ENCODE measurements at regions not wholly inside any gene's neighbourhood (a gene's known extent, or its start where the extent isn't known, plus 50 kb on each side); places are given as distances from the start of the nearest gene placed in this dataset.

- Mint-ChIP-seq H3K4me3 (no peak overlapping the region), H3K4me1 (no peaks in the 10 kb centered on the region), H3K27me3 (peaks cover 13 to 26% of the 10 kb centered on the region in 2 donors), H3K27ac (no peak overlapping the region), H3K36me3 (no peaks in the 10 kb centered on the region), H3K9me3 (peaks cover 1 to 5% (median 2%) of the 10 kb centered on the region in 3 donors)
- Histone ChIP-seq H3K4me3 (ENCODE audit: control insufficient read depth in 1 of 2, extremely low read depth in 1 of 2, low read length in 1 of 2) (no peak overlapping the region), H3K27ac (ENCODE audit: low read length) (no peak overlapping the region), H3K27me3 (replicated peaks in 1 of 2; ENCODE audit: control insufficient read depth in 2 of 2, extremely low read depth in 1 of 2, insufficient read depth in 2 of 2, low read length in 1 of 2) (peaks cover 0 to 12% of the 10 kb centered on the region in 2 experiments), H3K36me3 (ENCODE audit: control insufficient read depth in 2 of 2, extremely low read depth in 1 of 2, insufficient read depth in 1 of 2, low read length in 1 of 2) (no peaks in the 10 kb centered on the region), H3K4me1 (ENCODE audit: control insufficient read depth in 1 of 2, extremely low read depth in 1 of 2, insufficient read depth in 2 of 2, low read length in 2 of 2) (no peaks in the 10 kb centered on the region), H3K9me3 (no peaks in the 10 kb centered on the region)
- WGBS (ENCODE audit: insufficient coverage), result 91% methylated on average over 3 of the region's 3 CpGs
- ChIA-PET POLR2A (no interaction called here), CTCF (no interaction called here)
- ATAC-seq (replicated peaks in 1 of 4) (no peak), DNase-seq (no peak)
These were observed 129.3 kb upstream of the SYNCRIP start for GRCh38 chr6:85771925-85772430.

GRCh38 chr6:85771455-85771854, 128.8 kb upstream of the SYNCRIP start:
- WGBS (ENCODE audit: insufficient coverage), result 38% methylated on average over 1 of the region's 2 CpGs
- POLR2A ChIA-PET, result no interaction called here
- H3K27ac Mint-ChIP-seq, result no peak overlapping the region
- H3K27me3 Mint-ChIP-seq, result peaks cover 13 to 24% of the 10 kb centered on the region in 2 donors
- no peaks in the 10 kb centered on the region for H3K36me3 Mint-ChIP-seq
- DNase-seq (no peak), ATAC-seq (replicated peaks in 1 of 4) (no peak)
- no peak overlapping the region for H3K27ac ChIP-seq (ENCODE audit: low read length)
- H3K4me3 Mint-ChIP-seq, result no peak overlapping the region
- no peak overlapping the region for H3K4me3 ChIP-seq (ENCODE audit: control insufficient read depth in 1 of 2, extremely low read depth in 1 of 2, low read length in 1 of 2)
- CTCF ChIA-PET, result no interaction called here
- no peaks in the 10 kb centered on the region for H3K4me1 ChIP-seq (ENCODE audit: control insufficient read depth in 1 of 2, extremely low read depth in 1 of 2, insufficient read depth in 2 of 2, low read length in 2 of 2)
- peaks cover 0 to 12% of the 10 kb centered on the region in 2 experiments for H3K27me3 ChIP-seq (replicated peaks in 1 of 2; ENCODE audit: control insufficient read depth in 2 of 2, extremely low read depth in 1 of 2, insufficient read depth in 2 of 2, low read length in 1 of 2)
- H3K9me3 Mint-ChIP-seq, result peaks cover 0 to 2% (median 0%) of the 10 kb centered on the region in 3 donors
- H3K9me3 ChIP-seq, result no peaks in the 10 kb centered on the region
- H3K4me1 Mint-ChIP-seq, result no peaks in the 10 kb centered on the region
- H3K36me3 ChIP-seq (ENCODE audit: control insufficient read depth in 2 of 2, extremely low read depth in 1 of 2, insufficient read depth in 1 of 2, low read length in 1 of 2), result no peaks in the 10 kb centered on the region

DNA sequence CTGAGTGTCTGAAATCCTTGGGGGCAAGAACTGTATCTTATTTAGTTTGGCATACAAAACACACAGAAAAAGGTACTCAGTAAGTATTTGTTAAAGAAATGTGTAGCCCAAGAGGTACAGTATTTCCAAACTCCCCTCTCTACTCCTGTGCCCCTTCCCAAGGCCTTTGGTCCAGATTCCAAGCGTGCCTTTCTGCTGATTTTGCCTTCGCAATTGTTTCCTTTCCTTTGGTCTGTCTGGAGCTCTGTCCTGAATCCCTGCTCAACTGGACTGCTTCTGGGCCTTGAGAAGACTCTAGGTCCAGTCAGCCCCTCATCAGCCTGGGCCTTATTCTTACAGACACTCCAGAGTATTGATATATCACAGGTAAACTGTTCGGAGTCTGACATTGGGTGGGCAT, 122.2 kb upstream of the SYNCRIP start:
- H3K27ac ChIP-seq (ENCODE audit: low read length), result no peak overlapping the region
- CTCF ChIA-PET, result no interaction called here
- H3K4me3 Mint-ChIP-seq, result no peak overlapping the region
- H3K9me3 Mint-ChIP-seq, result no peaks in the 10 kb centered on the region
- H3K27me3 ChIP-seq (replicated peaks in 1 of 2; ENCODE audit: control insufficient read depth in 2 of 2, extremely low read depth in 1 of 2, insufficient read depth in 2 of 2, low read length in 1 of 2), result peaks cover 0 to 3% of the 10 kb centered on the region in 2 experiments
- 76% methylated on average over 2 of the region's 3 CpGs for WGBS (ENCODE audit: insufficient coverage)
- POLR2A ChIA-PET, result no interaction called here
- H3K27me3 Mint-ChIP-seq, result peaks cover 12 to 34% of the 10 kb centered on the region in 2 donors
- H3K4me1 ChIP-seq (ENCODE audit: control insufficient read depth in 1 of 2, extremely low read depth in 1 of 2, insufficient read depth in 2 of 2, low read length in 2 of 2), result no peaks in the 10 kb centered on the region
- H3K27ac Mint-ChIP-seq, result no peak overlapping the region
- no peaks in the 10 kb centered on the region for H3K36me3 ChIP-seq (ENCODE audit: control insufficient read depth in 2 of 2, extremely low read depth in 1 of 2, insufficient read depth in 1 of 2, low read length in 1 of 2)
- H3K9me3 ChIP-seq, result no peaks in the 10 kb centered on the region
- no peaks in the 10 kb centered on the region for H3K36me3 Mint-ChIP-seq
- no peak for DNase-seq
- no peaks in the 10 kb centered on the region for H3K4me1 Mint-ChIP-seq
- no peak overlapping the region for H3K4me3 ChIP-seq (ENCODE audit: control insufficient read depth in 1 of 2, extremely low read depth in 1 of 2, low read length in 1 of 2)
- ATAC-seq (replicated peaks in 1 of 4), result no peak

DNA sequence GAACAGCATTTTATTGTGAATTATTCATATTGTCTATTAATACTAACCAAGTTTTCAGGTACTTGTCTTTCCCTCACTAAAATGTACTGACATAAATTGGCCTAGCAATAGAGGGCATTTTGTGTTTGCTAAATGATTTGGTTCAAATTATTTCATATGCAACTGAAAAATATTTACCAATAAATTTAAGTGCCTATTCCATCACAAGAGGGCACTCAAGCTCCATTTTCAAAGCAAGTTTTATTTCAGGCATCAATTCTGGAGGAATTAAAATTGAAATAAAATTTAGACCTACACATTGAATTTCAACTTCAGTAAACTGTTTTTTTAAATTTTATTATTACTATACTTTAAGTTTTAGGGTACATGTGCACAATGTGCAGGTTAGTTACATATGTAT, 114.3 kb upstream of the SYNCRIP start:
- no peak overlapping the region for H3K4me3 ChIP-seq (ENCODE audit: control insufficient read depth in 1 of 2, extremely low read depth in 1 of 2, low read length in 1 of 2)
- no peaks in the 10 kb centered on the region for H3K36me3 ChIP-seq (ENCODE audit: control insufficient read depth in 2 of 2, extremely low read depth in 1 of 2, insufficient read depth in 1 of 2, low read length in 1 of 2)
- peaks cover 0 to 1% of the 10 kb centered on the region in 2 experiments for H3K27me3 ChIP-seq (replicated peaks in 1 of 2; ENCODE audit: control insufficient read depth in 2 of 2, extremely low read depth in 1 of 2, insufficient read depth in 2 of 2, low read length in 1 of 2)
- H3K4me3 Mint-ChIP-seq, result no peak overlapping the region
- no peak overlapping the region for H3K27ac Mint-ChIP-seq
- H3K27me3 Mint-ChIP-seq, result peaks cover 0 to 16% of the 10 kb centered on the region in 2 donors
- ATAC-seq (replicated peaks in 1 of 4) (no peak), DNase-seq (peak in 1 of 35 experiments; percentile 8)
- no peaks in the 10 kb centered on the region for H3K36me3 Mint-ChIP-seq
- no peaks in the 10 kb centered on the region for H3K9me3 Mint-ChIP-seq
- no peak overlapping the region for H3K27ac ChIP-seq (ENCODE audit: low read length)
- no peaks in the 10 kb centered on the region for H3K9me3 ChIP-seq
- POLR2A ChIA-PET, result no interaction called here
- H3K4me1 ChIP-seq (ENCODE audit: control insufficient read depth in 1 of 2, extremely low read depth in 1 of 2, insufficient read depth in 2 of 2, low read length in 2 of 2), result no peaks in the 10 kb centered on the region
- no peaks in the 10 kb centered on the region for H3K4me1 Mint-ChIP-seq
- CTCF ChIA-PET, result no interaction called here

DNA sequence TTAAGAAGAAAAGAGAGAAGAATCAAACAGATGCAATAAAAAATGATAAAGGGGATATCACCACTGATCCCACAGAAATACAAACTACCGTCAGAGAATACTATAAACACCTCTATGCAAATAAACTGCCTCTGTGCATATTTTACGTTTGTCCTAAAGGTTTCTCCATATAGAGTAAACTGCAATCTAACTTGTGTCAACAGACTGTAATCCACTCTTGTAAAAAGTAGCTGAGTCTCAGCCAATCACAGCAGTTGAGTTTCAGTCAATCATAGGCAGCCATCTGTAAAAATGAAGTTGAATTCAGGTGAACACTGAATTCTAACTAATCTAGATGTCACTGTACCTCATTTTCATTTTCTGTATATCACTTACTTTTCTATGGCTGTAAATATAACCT, 112.2 kb upstream of the SYNCRIP start:
- no peaks in the 10 kb centered on the region for H3K36me3 Mint-ChIP-seq
- H3K4me1 Mint-ChIP-seq, result no peaks in the 10 kb centered on the region
- H3K9me3 ChIP-seq, result no peaks in the 10 kb centered on the region
- no peaks in the 10 kb centered on the region for H3K9me3 Mint-ChIP-seq
- H3K36me3 ChIP-seq (ENCODE audit: control insufficient read depth in 2 of 2, extremely low read depth in 1 of 2, insufficient read depth in 1 of 2, low read length in 1 of 2), result no peaks in the 10 kb centered on the region
- WGBS (ENCODE audit: insufficient coverage), result 60% methylated on average over 1 of the region's 2 CpGs
- no peaks in the 10 kb centered on the region for H3K4me1 ChIP-seq (ENCODE audit: control insufficient read depth in 1 of 2, extremely low read depth in 1 of 2, insufficient read depth in 2 of 2, low read length in 2 of 2)
- no peak overlapping the region for H3K4me3 Mint-ChIP-seq
- ChIA-PET CTCF (no interaction called here), POLR2A (no interaction called here)
- H3K27ac Mint-ChIP-seq, result no peak overlapping the region
- H3K4me3 ChIP-seq (ENCODE audit: control insufficient read depth in 1 of 2, extremely low read depth in 1 of 2, low read length in 1 of 2), result no peak overlapping the region
- H3K27me3 Mint-ChIP-seq, result peaks cover 3 to 17% of the 10 kb centered on the region in 2 donors
- no peak for ATAC-seq (replicated peaks in 1 of 4)
- DNase-seq, result no peak
- peaks cover 0 to 8% of the 10 kb centered on the region in 2 experiments for H3K27me3 ChIP-seq (replicated peaks in 1 of 2; ENCODE audit: control insufficient read depth in 2 of 2, extremely low read depth in 1 of 2, insufficient read depth in 2 of 2, low read length in 1 of 2)
- no peak overlapping the region for H3K27ac ChIP-seq (ENCODE audit: low read length)

- no CpG with 5 or more reads among the region's 5 CpGs for WGBS (ENCODE audit: insufficient coverage)
- POLR2A ChIA-PET, result no interaction called here
- H3K36me3 Mint-ChIP-seq, result no peaks in the 10 kb centered on the region
- H3K4me3 ChIP-seq (ENCODE audit: control insufficient read depth in 1 of 2, extremely low read depth in 1 of 2, low read length in 1 of 2), result no peak overlapping the region
- H3K36me3 ChIP-seq (ENCODE audit: control insufficient read depth in 2 of 2, extremely low read depth in 1 of 2, insufficient read depth in 1 of 2, low read length in 1 of 2), result no peaks in the 10 kb centered on the region
- peaks cover 0 to 8% of the 10 kb centered on the region in 2 experiments for H3K27me3 ChIP-seq (replicated peaks in 1 of 2; ENCODE audit: control insufficient read depth in 2 of 2, extremely low read depth in 1 of 2, insufficient read depth in 2 of 2, low read length in 1 of 2)
- no peak overlapping the region for H3K4me3 Mint-ChIP-seq
- no peak for DNase-seq
- H3K27ac ChIP-seq (ENCODE audit: low read length), result no peak overlapping the region
- H3K9me3 ChIP-seq, result no peaks in the 10 kb centered on the region
- H3K27me3 Mint-ChIP-seq, result peaks cover 10 to 21% of the 10 kb centered on the region in 2 donors
- no peaks in the 10 kb centered on the region for H3K4me1 Mint-ChIP-seq
- no peaks in the 10 kb centered on the region for H3K4me1 ChIP-seq (ENCODE audit: control insufficient read depth in 1 of 2, extremely low read depth in 1 of 2, insufficient read depth in 2 of 2, low read length in 2 of 2)
- no peak for ATAC-seq (replicated peaks in 1 of 4)
- H3K9me3 Mint-ChIP-seq, result no peaks in the 10 kb centered on the region
- no peak overlapping the region for H3K27ac Mint-ChIP-seq
- CTCF ChIA-PET, result no interaction called here
These were observed 109.9 kb upstream of the SYNCRIP start for GRCh38 chr6:85752602-85753001.
